ENCODE measurements at regions not wholly inside any gene's neighbourhood (a gene's known extent, or its start where the extent isn't known, plus 50 kb on each side); places are given as distances from the start of the nearest gene placed in this dataset.

DNA sequence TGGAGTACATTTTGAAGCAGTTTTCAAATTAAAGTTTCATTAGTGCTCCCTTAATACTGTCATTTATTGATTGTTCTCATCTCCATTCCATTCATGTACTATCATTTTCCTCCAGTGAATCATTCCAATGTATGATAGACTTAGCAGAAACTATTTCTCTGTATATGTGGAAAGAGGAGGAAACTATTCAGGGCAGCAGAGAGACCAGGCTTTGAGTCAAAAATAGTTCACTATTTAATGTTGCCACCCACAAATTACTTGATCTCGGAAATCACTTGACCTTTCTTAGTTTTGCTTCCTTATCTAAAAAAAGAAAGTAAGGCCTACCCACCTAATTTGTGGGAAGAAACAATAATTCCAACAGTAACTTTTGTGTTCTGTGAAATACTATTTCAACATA is 610.5 kb upstream of the ZNF385D start:
- no peak for TF ChIP-seq EZH2 (IDR thresholded peaks at IDR 0.05; ENCODE audit: borderline replicate concordance, low read depth, low read length, severe bottlenecking)
- TF ChIP-seq, protein P1, sequence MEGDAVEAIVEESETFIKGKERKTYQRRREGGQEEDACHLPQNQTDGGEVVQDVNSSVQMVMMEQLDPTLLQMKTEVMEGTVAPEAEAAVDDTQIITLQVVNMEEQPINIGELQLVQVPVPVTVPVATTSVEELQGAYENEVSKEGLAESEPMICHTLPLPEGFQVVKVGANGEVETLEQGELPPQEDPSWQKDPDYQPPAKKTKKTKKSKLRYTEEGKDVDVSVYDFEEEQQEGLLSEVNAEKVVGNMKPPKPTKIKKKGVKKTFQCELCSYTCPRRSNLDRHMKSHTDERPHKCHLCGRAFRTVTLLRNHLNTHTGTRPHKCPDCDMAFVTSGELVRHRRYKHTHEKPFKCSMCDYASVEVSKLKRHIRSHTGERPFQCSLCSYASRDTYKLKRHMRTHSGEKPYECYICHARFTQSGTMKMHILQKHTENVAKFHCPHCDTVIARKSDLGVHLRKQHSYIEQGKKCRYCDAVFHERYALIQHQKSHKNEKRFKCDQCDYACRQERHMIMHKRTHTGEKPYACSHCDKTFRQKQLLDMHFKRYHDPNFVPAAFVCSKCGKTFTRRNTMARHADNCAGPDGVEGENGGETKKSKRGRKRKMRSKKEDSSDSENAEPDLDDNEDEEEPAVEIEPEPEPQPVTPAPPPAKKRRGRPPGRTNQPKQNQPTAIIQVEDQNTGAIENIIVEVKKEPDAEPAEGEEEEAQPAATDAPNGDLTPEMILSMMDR (IDR thresholded peaks at IDR 0.05; ENCODE audit: borderline replicate concordance, extremely low read depth, low read length, poor library complexity, severe bottlenecking): no peak

All from DND-41 (cell line).